ENCODE measurements at regions not wholly inside any gene's neighbourhood (a gene's known extent, or its start where the extent isn't known, plus 50 kb on each side); places are given as distances from the start of the nearest gene placed in this dataset.

DNA sequence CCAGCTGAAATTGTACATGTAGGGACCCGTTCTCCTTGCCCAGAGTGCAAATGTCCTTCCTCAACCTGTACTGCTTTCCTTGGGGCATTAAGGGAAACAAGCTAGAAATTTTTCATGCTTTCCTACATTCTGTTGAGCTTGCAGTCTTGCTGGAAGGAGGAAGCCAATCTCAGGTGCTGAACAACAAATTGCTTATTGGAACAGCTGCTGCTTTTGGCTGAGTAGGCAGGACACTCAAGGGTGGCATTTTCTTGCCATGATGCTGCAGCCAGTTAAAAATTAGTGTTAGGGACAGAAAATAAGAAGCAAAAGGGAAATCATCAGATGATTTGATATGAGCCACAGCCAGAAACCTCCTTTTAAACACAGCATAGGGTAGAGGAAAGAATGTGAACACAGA is 223.7 kb downstream of the QDPR start:
- no peak for DNase-seq

DNA sequence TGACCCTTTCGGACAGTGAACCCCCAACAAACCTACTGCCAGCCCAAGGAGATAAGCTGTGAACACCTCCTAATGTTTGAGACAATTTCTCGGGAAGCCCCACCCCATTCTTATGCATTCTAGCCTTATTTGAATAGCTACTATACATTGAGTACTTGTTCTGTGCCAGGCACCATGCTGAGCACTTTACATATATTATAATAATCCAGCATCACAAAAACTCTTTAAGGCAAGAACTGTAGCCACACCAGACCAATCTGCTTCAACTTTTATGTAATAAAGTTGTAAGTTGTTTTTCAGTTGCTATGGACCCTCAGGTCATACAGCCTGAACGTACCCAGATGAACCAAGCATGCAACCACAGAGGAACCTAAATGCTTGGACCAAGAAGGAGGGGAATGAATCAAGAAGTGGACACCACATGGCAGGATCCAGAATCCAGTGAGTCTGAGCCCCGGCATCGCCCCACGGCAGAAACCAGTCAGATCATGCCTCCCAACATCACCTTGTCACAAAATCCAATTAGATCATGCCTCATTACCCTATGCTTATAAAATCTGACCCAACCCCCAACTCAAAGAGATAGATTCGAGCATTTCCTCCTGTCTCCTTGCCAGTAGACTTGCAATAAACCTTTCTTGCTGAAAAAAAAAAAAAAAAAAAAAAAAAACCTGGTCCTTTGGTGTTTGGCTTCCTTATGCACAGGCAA is 225.0 kb downstream of the QDPR start:
- no peak for DNase-seq

DNA sequence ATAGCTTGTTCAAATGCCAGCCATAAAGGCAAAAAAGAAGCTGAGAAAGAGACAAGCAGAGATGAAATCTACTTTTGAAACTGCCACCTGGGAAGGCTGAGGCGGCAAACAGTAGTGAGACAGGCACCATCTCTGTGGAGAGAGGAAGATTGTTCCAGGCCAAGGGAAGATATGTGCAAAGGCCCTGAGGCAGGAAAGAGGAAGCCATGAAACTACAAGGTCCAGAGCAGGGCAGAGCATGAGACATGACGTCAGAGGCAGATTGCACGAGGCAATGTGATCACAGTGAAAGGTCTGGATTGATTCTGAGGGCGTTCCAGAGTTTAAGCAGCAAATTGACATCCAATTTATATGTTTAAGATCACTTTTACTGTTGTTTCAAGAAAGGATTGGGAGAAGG is 226.1 kb downstream of the QDPR start:
- no peak for DNase-seq

DNA sequence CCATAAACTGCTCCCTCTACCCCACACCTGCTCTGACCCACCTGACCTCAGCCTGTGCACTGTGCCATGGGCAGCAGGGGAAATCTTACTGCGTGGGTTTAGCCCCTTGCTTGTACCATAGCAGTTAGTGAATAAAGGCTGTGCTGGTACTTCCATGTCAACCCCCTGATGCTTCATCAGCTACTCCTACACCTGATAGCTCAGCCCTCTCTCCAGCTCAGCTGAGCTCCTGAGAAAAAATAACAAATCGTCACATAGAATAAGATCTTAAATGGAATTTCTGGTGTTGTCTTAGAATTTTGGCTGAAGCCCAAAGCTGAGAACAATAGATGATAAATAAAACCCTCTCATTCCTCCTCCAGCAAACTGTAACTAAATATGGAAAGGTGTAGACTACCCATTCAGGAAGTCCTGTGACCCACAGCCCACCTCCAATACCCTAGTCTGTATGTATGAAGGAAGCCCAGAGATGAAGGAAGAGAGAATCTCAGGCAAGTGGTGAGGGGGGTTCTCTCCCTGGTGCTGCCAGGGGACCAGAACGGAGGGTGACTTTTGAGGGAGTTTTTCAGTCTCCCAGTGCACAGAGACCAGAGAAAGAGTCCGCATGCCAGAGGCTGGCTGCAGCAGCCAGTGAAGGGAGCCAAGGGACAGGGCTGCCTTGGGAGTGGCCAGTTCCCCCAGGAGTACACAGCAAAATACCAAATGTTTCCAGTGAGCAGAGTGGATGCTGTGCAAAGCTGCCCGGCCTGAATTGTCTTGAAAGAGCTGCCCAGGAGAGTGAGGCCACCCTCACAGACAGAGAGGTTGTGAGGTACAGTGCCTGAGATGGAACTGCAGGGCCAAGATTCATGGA is 227.3 kb downstream of the QDPR start:
- DNase-seq = no peak

DNA sequence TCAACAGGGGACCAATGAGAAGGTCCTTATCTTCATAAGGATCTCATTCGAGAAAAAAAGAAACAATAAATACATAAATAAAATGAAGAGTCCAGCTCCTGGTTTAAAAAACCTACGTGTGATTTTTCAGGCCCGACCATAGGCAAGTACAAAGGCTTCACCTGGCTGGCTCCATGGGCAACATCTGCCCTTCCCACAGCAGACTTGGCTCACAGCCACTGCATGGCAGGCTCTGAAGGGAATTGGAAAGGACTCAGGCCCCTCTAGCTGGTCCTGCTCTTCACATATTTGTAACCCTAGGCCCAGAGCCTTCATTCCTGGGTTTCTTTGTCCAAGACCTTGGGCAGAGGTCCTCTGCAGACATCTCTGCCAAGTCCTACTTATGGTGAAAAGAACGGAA is 228.1 kb downstream of the QDPR start:
- DNase-seq = no peak

DNA sequence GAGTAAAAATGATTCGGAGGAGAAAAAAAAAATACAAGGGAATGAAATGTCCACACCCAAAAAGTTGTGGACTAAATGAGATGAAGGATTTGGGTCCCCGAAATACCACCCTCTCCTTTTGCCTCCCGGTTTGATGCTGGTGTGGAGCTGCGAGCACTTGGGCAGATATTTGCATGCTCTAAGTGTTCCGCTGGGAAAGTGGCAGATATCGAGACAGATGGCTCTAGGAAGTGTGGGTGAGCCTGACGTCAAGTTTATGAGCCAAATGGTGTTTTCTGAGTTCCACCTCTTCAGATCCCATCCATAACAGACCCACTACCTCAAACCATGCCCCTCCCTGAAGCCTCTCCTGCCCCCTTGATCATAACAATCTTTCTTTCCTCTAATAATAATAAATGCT is 228.6 kb downstream of the QDPR start:
- no peak for DNase-seq

DNA sequence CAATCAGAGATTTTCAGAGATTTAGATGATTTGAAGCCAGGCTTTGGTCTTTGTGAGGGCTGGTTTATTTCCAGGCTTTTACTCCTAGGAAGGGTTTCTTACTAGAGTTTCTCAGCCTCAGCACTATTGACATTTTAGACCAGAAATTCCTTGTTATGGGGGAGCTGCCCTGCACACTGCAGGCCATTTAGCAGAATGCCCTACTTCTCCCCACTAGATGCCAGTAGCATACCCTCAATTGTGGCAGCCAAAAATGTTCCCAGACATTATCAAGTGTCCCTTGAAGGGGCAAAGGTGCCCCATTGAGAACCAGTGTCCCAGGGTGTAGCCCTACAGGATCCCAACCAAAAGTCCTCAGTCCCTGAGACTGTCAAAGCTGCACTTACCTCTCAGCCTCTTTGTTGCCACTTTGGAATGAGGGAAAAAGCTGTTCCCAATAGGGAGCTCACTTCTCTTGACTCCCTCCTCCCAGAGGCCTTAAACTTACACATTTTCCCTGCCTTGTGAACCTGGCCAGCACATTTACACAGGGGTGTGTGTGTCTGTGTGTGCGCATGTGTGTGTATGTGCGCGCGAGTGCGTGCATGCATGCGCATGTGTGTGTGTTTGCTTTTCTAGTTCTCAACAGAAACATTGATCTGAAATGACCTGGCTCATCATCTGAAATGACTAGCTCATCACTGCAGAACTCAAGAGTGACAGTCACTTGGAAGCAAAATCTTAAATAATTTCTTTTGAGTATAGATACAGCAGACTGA is 231.4 kb downstream of the QDPR start:
- no peak for DNase-seq

DNA sequence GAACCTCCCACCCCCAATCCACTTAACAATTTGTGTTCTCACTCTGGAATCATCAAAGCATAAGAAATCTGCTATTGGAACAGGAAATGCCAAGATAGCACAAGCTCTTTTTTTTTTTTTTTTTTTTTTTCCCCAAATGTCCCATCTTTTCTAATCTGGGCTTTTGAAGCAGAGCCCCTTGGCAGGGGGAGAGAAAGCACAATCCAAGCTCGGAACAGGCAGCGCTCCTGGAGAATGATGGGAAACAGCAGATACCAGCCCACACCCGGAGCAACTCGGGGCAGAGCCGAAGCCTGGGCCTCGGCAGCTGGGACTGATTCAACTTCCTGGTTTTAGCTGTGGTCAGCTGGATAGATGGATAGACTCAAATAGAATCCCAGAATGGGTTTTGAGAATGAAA is 235.1 kb downstream of the QDPR start:
- DNase-seq = no peak

DNA sequence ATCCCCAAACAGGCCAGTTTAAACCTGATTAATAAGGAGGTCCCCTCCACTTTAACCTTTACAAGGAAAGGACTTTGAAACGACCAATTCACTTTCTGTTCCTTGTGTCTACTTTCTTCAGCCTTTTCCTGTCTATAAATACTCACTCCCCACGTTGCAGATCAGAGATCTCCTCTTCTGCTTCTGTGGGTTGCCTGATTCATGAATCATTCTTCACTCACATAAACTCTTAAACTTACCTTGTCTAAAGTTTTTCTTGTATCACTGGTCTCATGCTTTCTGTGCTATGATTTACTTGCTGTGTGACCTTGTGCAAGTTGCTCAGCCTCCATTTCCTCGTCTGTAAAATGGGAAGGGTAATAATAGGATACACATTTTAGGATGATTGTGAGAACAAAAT is 236.1 kb downstream of the QDPR start:
- DNase-seq = no peak

DNA sequence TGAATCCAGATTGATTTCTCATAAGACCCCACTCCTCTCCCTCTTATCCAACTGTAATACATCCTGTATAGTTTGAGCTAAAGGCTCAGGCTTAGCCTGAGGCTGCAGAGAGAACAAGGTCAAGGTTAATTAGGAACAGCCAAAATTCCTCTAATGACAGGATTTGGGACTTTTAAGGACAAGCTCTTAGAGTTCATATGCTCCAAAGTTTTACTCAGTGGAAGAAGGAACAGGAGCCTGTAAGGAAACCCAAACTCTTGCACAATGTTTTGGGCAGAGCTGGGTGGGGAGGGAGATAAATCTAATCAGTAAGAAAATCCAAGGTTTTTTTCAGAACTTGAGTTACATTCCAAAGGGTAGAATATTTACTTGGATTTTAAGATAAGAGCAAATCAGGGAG is 238.8 kb downstream of the QDPR start:
- no peak for DNase-seq

DNA sequence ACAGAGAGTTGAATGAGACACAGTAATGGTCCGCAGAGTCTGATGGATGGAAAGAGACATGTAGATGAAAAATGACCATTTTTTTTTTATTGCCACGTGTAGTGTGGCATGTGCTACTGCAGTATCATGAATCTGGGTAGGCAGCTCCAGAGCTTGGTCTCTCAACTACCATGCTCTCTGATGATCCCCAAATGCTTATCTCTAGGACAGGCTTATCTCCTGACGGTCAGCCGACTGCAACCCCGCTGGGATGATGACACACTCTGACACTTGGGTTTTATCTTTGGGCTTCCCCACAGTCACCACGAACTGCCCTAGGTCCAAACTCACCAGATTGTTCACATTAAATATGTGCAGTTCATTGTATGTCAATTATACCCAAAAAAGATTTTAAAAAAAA is 239.7 kb downstream of the QDPR start:
- no peak for DNase-seq

DNA sequence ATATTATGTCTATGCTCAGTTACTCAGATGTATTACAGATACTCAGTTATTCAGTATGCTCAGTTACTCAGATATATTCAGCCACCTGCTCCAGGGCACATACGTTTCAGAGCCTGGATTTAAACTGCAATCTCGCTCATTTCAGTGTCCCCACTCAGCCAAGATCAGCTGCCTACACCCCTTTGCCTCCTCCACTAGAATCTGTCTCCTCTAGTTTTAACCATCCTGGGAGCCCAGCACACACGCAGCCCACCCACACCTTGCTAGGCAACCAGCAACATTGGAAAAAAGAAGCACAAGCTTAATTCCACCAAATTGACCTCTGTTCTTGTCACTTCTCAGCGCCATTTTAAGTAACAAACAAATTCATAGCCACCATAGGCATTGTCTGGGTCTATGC is 246.2 kb downstream of the QDPR start:
- no peak for DNase-seq

DNA sequence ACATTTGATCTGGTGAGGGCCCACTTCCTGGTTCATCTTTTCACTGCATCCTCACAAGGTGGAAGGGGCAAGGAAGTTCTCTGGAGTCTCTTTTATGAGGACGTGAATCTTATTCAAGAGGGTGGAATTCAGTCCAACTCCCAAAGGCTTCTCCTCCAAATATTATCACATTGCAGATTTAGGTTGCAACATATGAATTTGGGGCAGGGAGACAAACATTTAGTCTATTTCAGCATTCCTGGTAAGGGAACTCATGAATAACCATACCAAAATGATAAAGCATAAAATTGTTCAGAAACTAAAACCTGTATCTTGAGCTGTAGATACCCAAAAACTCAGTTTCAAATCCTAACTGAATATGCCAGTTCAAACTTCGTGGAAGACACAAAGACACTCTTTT is 246.8 kb downstream of the QDPR start:
- no peak for DNase-seq

DNA sequence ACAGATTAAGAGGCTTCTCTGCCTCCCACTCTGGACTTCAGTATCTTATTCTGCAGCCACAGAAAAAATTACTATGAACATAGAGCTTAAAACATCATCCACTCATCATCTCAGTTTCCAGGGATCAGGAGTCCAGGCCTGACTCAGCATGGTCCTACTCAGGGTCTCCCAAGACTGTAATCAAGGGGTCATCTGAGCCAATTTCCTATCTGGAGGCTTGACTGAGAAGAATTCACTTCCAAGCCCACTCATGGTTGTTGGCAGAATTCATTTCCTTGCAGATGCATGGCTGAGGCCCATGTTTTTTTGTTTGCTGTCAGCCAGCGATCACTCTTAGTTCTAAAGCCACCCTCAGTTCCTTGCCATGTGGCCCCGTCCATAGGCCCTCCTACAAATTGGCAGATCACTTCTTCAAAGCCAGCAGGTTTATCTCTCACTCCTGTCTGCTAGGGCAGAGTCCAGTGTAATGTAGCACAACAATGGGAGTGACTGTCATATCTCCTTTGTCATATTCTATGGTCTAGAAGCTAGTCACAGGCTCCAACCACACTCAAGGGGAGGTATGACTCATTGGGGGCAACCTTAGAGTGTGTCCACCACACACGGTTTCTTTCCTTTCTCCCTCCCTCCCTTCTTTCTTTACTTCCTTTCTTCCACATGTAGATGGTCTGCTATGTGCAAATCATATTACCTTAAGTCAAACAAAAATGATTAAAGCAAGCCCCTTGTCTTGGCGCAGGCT is 251.6 kb downstream of the QDPR start:
- DNase-seq = no peak

DNA sequence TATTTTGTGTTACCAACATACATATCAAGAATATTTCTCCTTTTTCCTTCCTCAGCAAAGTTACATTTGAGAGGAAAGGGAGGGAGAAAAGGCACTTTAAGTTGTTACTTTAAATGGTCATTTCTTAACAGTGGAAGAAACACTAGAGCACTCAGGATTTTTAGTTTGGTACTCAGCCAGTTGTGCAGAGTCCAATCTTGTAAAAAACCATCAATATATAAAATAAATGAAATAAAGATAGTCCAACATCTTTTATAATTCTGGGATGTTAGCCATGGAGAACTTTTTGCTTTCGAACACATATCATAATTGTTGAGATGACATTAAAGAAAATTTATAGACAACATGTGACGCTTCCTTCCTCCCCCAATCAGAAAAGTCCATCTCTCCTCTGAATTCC is 253.8 kb downstream of the QDPR start:
- DNase-seq = no peak

DNA sequence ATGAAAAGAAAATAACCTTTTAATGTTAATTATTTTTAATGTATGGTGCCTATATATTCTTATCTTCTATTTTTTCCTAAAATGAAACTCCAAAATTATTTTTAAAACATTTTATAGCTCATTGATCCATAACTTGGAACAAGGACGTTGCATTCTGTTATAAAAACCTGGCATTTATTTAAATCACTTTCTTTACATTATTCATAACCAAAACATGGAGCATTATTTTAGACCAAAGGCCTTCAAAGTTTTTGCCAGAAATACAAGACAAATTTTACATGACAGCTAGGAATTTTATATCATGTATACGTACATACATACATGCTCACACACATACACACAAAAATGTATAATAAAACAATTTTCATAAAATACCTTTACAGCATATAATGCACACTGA is 259.8 kb downstream of the QDPR start:
- DNase-seq = no peak

DNA sequence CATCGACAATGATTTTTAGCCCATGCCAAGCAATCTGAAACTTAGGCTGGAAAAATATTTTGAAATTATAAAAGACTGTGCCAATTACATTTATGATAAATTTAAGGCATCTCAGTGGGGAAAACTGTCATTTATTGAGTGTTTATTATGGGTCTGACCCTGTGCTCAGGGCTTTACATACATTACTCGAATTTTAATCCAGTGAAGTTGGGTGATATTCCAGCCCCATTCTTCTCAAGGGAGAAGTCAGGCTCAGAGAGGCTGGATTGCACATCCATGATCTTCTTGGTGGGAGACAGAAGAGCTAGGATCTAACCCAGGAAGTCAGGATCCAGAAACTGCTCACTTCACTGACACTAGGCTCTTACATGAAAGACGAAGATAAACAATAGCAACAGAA is 260.8 kb downstream of the QDPR start:
- DNase-seq = no peak

DNA sequence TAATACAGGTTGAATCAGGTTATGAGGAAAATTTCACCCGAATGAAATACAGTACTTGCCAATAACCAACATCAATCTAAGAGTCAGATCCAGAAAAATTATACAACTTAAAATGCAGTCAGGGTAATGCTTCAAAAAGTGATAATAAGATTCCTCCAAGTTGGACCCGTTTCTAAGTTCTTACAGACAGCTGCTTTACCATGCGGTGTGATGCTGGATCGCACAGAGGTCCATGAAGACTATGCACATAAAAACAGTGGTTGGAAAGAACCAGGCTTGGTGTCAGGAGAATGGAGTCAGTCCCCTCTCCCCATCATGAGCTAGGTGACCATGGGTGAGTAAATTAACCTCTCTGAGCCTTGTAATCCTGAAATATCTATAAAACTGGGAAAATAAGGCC is 261.3 kb downstream of the QDPR start:
- no peak for DNase-seq

DNA sequence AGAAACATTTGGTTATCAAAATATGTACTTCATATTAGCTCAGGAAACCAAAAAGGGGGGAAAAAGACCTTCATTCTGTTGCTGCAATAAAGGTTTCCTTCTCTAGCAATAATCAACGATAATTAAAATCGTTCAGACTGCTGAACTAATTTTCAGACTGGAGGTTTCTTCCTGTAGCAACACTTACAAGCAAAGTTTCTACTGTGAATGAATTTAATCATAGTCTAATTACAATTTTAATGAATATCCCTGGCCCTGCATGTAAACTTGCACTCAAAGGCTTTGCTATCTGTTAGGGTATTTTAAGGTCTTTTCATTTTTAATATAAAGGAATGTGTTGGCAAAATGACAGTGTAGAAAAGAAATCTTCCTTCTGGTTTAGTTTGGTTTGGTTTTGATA is 265.2 kb downstream of the QDPR start:
- no peak for DNase-seq

DNA sequence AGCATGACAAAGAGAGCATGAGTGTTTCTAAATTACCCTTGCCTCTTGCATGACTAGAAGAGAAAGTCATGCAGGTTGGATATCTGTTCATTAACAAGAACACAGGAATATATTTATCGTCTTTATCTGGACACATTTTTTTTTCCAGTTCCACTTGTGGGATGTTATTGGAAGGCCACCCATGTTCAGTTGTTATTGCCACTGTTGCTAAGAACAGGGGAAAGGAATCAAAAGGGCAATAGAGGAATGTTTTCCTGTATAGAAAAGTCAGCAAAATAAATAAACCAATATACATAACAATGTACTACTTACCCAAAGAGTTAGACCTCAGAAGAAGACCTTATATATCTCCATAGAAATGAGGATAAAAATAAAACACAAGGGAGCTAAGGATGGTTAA is 270.1 kb downstream of the QDPR start:
- no peak for DNase-seq

DNA sequence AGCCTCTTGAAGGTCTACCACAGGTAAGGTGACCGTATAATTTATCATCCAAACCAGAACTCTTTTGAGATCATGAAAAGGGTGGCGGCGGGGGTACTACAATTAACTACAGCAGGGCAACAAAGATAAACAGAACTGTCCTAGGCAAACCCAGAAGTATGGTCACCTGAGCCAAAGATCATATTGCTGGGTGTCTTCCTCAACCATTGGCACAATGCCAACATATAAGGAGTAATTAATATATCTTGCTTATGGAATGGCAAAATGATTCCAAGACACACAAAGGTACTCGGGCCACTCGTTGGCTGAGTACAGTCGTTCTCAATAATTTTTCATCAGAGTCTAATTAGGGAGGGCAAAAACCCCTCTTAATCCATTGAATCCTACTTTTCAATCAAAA is 273.3 kb downstream of the QDPR start:
- DNase-seq = no peak

DNA sequence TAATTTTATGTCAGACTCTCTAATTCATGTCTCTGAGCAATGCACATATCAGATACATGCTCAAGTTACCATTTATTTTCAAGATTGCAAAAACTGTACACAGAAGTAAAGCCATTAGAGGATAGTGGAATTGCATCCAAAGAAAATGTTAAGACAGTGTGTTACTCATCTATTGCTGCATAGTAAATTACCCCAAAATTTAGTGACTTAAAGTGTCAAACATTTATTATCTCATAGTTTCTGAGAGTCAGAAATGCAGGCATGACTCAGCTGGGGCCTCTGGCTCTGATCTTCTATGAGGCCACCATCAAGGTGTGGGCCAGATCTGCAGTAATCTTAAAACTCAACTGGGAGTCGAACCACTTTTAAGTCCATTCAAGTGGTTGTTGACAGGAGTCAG is 275.2 kb downstream of the QDPR start:
- no peak for DNase-seq

DNA sequence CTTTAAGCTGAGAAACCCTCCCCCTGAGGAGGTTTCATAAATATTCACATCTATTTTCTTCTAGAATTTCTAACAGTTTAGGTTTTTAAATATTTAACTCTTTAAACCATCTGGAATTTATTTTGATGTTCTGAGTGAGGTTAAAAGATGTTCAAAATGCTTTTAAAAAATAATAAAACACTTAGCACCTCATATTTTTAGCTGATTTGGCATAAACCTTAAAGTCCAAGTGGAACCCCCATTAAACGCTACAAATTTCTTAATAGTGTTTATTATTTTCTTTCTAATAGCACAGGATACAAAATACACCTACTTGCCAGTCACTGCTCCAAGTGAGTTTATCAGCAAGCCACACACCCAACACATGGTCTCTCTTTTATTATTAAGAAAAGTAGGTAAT is 277.2 kb downstream of the QDPR start:
- no peak for DNase-seq
